Tibial nerve (tissue), 3 donors: ENCODE measurements at regions not wholly inside any gene's neighbourhood (a gene's known extent, or its start where the extent isn't known, plus 50 kb on each side); places are given as distances from the start of the nearest gene placed in this dataset.

Experiments
- POLR2A ChIP-seq, 2 donors: fragments of 450-650 bp; IDR thresholded peaks; one replicate each; pipeline ENCODE4 v1.6.1; 2017; ENCODE audit warnings: antibody characterized with exemption in 2 of 2, mild to moderate bottlenecking in 2 of 2, moderate library complexity in 2 of 2
- TF ChIP-seq, protein P1 (sequence below), 5 experiments: fragments of 200-600 bp in 3 of 5; fragments of 450-650 bp in 2 of 5; sonication (generic) in 3 of 5; IDR thresholded peaks; one replicate each; pipeline ENCODE4 v1.5.1; 2016 to 2019; ENCODE audit warnings: antibody characterized with exemption in 5 of 5, mild to moderate bottlenecking in 3 of 5, moderate library complexity in 2 of 5

- TF ChIP-seq, protein P1, sequence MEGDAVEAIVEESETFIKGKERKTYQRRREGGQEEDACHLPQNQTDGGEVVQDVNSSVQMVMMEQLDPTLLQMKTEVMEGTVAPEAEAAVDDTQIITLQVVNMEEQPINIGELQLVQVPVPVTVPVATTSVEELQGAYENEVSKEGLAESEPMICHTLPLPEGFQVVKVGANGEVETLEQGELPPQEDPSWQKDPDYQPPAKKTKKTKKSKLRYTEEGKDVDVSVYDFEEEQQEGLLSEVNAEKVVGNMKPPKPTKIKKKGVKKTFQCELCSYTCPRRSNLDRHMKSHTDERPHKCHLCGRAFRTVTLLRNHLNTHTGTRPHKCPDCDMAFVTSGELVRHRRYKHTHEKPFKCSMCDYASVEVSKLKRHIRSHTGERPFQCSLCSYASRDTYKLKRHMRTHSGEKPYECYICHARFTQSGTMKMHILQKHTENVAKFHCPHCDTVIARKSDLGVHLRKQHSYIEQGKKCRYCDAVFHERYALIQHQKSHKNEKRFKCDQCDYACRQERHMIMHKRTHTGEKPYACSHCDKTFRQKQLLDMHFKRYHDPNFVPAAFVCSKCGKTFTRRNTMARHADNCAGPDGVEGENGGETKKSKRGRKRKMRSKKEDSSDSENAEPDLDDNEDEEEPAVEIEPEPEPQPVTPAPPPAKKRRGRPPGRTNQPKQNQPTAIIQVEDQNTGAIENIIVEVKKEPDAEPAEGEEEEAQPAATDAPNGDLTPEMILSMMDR (IDR thresholded peaks at IDR 0.05), result no peak
- no peak for TF ChIP-seq POLR2A (IDR thresholded peaks at IDR 0.05)
Observed at GRCh38 chr4:162804351-162804924, 362.3 kb downstream of the NAF1 start.
